ENCODE measurements at regions not wholly inside any gene's neighbourhood (a gene's known extent, or its start where the extent isn't known, plus 50 kb on each side); places are given as distances from the start of the nearest gene placed in this dataset.

- DNase-seq (ENCODE audit: low read depth in 4 of 4, low spot score in 3 of 4), result no peak
Measured at GRCh38 chrX:43560247-43560946, 95.7 kb upstream of the MAOA start.

GRCh38 chrX:43562372-43562771 is 93.7 kb upstream of the MAOA start:
- DNase-seq (ENCODE audit: low read depth in 4 of 4, low spot score in 3 of 4), result no peak

GRCh38 chrX:43564953-43565352 is 91.1 kb upstream of the MAOA start:
- no peak for DNase-seq (ENCODE audit: low read depth in 4 of 4, low spot score in 3 of 4)

GRCh38 chrX:43566170-43566569 is 89.9 kb upstream of the MAOA start:
- DNase-seq (ENCODE audit: low read depth in 4 of 4, low spot score in 3 of 4), result no peak

GRCh38 chrX:43573441-43574015 is 82.6 kb upstream of the MAOA start:
- DNase-seq (ENCODE audit: low read depth in 4 of 4, low spot score in 3 of 4), result no peak

- DNase-seq (ENCODE audit: low read depth in 4 of 4, low spot score in 3 of 4), result no peak
Measured at GRCh38 chrX:43580621-43581020, 75.5 kb upstream of the MAOA start.

GRCh38 chrX:43581167-43581566 is 74.9 kb upstream of the MAOA start:
- DNase-seq (ENCODE audit: low read depth in 4 of 4, low spot score in 3 of 4), result no peak

GRCh38 chrX:43581888-43582539 is 74.1 kb upstream of the MAOA start:
- no peak for DNase-seq (ENCODE audit: low read depth in 4 of 4, low spot score in 3 of 4)

- no peak for DNase-seq (ENCODE audit: low read depth in 4 of 4, low spot score in 3 of 4)
Measured at GRCh38 chrX:43582540-43582913, 73.6 kb upstream of the MAOA start.

GRCh38 chrX:43585922-43586321 is 70.2 kb upstream of the MAOA start:
- DNase-seq (ENCODE audit: low read depth in 4 of 4, low spot score in 3 of 4), result no peak

- DNase-seq (ENCODE audit: low read depth in 4 of 4, low spot score in 3 of 4), result no peak
Measured at GRCh38 chrX:43586830-43587229, 69.3 kb upstream of the MAOA start.

- DNase-seq (ENCODE audit: low read depth in 4 of 4, low spot score in 3 of 4), result no peak
Measured at GRCh38 chrX:43589735-43590134, 66.4 kb upstream of the MAOA start.

- DNase-seq (ENCODE audit: low read depth in 4 of 4, low spot score in 3 of 4), result no peak
Measured at GRCh38 chrX:43590150-43590549, 65.9 kb upstream of the MAOA start.

GRCh38 chrX:43592597-43592996 is 63.5 kb upstream of the MAOA start:
- DNase-seq (ENCODE audit: low read depth in 4 of 4, low spot score in 3 of 4), result no peak

- no peak for DNase-seq (ENCODE audit: low read depth in 4 of 4, low spot score in 3 of 4)
Measured at GRCh38 chrX:43595931-43596330, 60.2 kb upstream of the MAOA start.

- DNase-seq (ENCODE audit: low read depth in 4 of 4, low spot score in 3 of 4), result no peak
Measured at GRCh38 chrX:43604753-43605152, 51.3 kb upstream of the MAOA start.

GRCh38 chrX:43605351-43605750 is 50.7 kb upstream of the MAOA start:
- DNase-seq (ENCODE audit: low read depth in 4 of 4, low spot score in 3 of 4), result no peak

Data from right renal pelvis (tissue), 4 donors.